GM12872 (cell line): ENCODE measurements at regions not wholly inside any gene's neighbourhood (a gene's known extent, or its start where the extent isn't known, plus 50 kb on each side); places are given as distances from the start of the nearest gene placed in this dataset.

Source experiments
- TF ChIP-seq, protein P1 (sequence below): IDR thresholded peaks from 3 replicates; pipeline ENCODE4 v1.5.1; 2011; ENCODE audit warnings: low read depth, mild to moderate bottlenecking, low read length, moderate library complexity; ENCODE audit not compliant: insufficient read depth

DNA sequence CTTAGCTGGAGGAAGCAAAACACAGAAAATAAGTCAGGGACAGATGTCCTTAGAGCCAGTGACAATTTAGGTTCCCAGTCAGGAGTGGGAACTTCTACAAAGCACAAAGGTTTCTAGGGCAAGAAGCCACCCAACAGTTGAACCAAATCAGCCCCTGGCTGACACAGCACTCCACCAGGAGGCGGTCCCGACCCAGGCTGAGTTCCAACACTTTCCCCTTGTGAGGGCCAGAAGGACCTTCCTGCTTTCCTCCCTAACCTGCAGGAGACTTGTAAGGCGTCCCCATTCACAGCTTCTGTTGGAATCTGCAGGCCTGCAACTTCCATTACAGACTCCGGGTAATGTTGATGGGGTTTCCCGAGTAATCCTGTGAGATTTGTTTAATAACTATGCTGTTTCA, 416.4 kb upstream of the IRX1 start:
- TF ChIP-seq, protein P1, sequence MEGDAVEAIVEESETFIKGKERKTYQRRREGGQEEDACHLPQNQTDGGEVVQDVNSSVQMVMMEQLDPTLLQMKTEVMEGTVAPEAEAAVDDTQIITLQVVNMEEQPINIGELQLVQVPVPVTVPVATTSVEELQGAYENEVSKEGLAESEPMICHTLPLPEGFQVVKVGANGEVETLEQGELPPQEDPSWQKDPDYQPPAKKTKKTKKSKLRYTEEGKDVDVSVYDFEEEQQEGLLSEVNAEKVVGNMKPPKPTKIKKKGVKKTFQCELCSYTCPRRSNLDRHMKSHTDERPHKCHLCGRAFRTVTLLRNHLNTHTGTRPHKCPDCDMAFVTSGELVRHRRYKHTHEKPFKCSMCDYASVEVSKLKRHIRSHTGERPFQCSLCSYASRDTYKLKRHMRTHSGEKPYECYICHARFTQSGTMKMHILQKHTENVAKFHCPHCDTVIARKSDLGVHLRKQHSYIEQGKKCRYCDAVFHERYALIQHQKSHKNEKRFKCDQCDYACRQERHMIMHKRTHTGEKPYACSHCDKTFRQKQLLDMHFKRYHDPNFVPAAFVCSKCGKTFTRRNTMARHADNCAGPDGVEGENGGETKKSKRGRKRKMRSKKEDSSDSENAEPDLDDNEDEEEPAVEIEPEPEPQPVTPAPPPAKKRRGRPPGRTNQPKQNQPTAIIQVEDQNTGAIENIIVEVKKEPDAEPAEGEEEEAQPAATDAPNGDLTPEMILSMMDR, result no peak

DNA sequence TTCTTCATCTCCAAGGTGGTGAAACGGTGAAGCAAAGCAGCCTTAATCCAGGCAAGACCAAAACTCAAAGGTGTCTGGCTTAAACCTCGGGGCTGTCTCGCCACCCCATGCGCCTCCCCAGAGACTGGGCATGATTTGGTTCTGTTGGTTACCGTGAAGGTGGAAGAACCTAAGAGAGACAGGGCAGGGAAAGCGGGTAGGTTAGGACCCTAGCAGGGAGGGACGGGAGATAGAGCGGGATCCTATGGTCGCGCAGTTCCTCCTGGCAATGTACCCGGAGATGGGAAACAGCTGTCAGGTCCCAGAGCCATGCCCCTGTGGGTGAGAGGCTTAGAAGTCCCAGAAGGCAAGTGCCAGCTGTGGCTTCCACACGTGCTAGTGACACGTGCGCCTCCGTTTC, 418.3 kb upstream of the IRX1 start:
- TF ChIP-seq, protein P1, result no peak

DNA sequence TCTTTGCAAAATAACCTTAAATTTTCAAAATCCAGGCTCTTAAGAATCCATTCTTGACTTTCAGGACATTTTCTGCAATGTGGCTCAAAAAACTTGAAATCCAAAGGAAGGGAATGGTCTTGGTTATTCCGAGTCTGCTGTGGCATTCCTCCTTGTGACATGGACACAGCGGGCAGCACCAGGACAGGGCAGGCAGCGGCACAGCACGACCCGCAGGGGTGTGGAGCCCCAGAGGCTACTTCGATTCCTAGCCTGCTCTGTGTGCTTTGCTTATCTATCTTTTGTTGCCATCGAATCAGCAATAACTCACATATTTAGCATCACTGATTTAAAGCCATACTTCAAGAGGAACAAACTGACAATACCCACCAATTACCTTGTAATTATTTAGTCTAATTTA, 420.2 kb upstream of the IRX1 start:
- TF ChIP-seq, protein P1, result no peak

DNA sequence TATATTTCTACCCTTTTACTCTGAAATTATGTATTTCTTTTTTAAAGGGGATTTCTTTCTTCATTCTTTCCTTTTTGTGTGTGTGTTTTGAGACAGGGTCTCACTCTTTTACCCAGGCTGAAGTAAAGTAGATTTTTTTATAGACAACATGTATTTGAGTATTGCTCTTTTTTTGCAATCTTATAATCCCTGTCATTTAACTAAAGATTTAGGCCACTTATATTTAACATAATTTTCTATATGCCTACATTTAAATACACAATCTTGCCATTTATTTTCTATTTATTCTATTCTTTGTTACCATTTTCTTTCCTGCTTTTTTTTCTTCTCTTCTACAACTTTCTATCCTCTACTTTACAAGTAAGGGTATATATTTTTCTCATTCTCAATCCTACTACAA, 416.0 kb upstream of the IRX2 start:
- TF ChIP-seq, protein P1, result no peak

DNA sequence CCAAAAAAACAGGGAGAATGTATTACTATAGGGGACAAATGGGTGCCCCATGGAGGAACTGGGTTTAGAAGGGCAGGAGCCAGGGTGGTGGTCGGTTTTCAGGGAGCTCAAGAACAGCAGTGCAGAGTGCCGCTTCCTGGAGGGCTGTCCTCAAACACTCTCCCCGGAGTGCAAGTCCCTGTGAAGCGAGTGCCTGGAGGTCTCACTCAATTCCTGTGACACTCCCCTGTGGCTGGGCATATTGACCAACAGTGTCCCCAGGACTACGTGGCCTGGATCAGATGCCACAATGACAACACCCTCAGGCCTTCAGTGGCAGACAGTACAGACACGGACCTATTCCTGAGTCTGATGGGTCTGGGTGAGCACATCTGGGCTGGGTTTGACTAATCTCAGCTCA, 412.1 kb upstream of the IRX2 start:
- TF ChIP-seq, protein P1, result no peak

DNA sequence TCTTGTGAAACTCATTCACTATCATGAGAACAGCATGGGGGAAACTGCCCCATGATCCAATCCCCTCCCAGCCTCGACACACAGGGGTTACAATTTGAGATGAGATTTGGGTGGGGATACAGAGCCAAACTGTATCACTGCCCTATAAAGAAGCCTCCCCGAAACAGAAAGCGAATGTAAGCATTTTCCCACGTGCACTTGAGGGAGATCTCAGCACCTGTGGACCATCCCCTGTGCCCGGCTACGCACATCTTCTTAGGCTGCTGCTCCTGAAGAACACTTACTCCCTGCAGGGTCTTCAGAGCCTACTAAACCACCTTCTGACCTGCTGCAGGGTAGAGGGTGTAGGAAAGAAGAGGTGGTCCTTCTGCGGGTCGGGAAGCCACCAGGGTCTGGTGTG, 410.2 kb upstream of the IRX2 start:
- TF ChIP-seq, protein P1, result no peak

DNA sequence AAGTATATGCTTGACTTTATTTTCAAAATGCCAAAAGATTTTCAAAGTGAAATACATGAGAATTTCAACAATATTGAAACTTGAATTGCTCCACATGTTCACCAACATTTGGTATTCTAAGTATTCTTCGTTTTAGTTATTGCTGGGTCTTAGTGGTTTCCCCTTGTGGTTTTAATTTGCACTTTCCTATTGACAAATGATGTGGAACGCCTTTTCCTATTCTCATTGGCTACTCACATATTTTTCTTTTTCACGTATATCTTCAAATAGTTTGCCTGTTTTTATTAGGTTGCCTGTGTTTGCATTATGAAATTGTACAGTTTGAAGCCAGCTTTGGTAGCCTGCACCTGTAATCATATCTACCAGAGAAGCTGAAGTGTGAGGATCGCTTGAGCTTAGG, 405.7 kb upstream of the IRX2 start:
- TF ChIP-seq, protein P1, result no peak

DNA sequence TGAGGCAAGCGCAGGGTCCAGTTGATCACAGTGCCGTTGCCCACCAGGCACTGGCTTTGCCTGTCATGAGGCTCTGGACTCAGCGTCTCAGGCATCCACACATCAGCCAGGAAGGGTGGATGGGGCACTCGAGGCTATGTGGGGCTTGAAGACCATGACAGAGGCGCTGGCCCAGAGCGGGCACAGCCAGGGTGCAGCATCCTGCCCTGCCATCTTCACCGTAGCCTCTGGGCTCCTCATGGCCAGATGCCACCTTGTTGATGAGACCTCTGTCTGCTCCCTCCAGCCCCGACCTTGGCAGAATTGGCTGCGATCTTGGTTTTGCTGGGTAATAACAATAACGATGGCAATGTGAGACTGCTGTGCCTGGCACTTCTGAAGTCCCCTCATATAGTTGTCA, 404.2 kb upstream of the IRX2 start:
- TF ChIP-seq, protein P1, result no peak
